ENCODE measurements at regions not wholly inside any gene's neighbourhood (a gene's known extent, or its start where the extent isn't known, plus 50 kb on each side); places are given as distances from the start of the nearest gene placed in this dataset.

GRCh38 chr13:32857689-32858088 lies 158.5 kb upstream of the KL start:
- no peak for DNase-seq
- intact Hi-C loops (cut with DNase I, micrococcal nuclease) = no loop called here
- ATAC-seq = no peak

- intact Hi-C loops (cut with DNase I, micrococcal nuclease) = no loop called here
- DNase-seq = no peak
- no peak for ATAC-seq
These were observed 156.4 kb upstream of the KL start for GRCh38 chr13:32859707-32860292.

DNA sequence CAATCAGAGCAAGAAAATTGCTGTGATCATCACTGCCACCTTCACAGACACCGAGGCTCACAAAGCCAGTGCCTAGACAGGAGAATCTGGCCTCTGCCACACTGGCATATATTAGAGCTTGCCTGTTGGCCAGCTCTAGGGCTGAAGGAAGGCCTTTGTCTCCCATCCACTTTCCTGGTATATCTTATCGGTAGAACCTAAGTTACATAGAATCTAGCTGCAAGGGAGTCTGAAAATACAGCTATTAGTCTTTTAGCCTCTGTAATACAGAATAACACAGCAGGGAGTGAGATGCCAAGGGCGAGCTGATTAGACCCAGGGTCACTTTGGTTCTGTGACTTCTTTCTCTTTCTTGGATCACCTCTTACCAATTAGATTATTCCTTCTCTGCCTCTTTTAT lies 154.9 kb upstream of the KL start:
- no peak for ATAC-seq
- intact Hi-C loops (cut with DNase I, micrococcal nuclease) = no loop called here
- no peak for DNase-seq

GRCh38 chr13:32863596-32863995 lies 152.6 kb upstream of the KL start:
- ATAC-seq (no peak), DNase-seq (no peak)
- intact Hi-C loops (cut with DNase I, micrococcal nuclease) = no loop called here

- intact Hi-C loops (cut with DNase I, micrococcal nuclease) = no loop called here
- DNase-seq (no peak), ATAC-seq (no peak)
These were observed 149.3 kb upstream of the KL start for GRCh38 chr13:32866921-32867320.

DNA sequence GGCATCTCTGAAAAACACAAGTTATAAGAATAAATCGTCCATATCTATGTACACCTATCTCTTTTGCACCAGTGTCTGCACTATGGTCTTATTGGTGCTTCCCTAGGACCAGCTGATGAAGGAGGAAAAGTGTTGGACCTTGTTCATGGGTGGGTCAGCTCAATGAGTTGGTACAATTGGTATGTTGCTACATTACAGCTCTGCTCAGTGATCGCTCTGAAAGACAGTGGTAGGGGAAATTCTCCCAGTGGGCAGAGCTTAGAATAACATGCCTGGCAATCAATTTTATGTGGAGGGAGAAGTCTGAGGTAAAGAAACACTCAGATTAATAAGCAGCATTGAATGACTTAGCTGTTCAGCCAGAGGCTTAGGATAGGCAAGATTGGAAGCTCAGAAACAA lies 138.7 kb upstream of the KL start:
- ATAC-seq = no peak
- intact Hi-C loops (cut with DNase I, micrococcal nuclease) = no loop called here
- no peak for DNase-seq

DNA sequence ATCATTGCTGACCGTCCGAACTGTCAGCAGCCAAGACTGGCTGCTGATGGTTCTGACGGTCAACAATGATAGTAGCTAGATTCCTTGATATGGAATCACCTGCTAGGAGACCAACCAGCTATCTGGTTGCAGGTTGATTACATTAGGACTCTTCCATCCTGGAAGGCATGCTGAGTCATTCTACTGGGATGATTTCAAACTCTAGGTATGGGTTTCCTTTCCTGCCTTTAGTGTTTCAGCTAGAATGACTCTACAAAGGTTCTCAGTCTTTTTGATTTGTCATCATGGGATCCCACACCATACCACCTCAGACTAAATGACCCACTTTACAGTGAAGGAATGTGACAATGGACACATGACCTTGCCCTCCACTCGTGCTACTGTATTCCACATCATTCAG lies 138.1 kb upstream of the KL start:
- intact Hi-C loops (cut with DNase I, micrococcal nuclease) = no loop called here
- DNase-seq = no peak
- no peak for ATAC-seq

- DNase-seq (no peak), ATAC-seq (no peak)
- intact Hi-C loops (cut with DNase I, micrococcal nuclease) = no loop called here
These were observed 135.6 kb upstream of the KL start for GRCh38 chr13:32880636-32881035.

DNA sequence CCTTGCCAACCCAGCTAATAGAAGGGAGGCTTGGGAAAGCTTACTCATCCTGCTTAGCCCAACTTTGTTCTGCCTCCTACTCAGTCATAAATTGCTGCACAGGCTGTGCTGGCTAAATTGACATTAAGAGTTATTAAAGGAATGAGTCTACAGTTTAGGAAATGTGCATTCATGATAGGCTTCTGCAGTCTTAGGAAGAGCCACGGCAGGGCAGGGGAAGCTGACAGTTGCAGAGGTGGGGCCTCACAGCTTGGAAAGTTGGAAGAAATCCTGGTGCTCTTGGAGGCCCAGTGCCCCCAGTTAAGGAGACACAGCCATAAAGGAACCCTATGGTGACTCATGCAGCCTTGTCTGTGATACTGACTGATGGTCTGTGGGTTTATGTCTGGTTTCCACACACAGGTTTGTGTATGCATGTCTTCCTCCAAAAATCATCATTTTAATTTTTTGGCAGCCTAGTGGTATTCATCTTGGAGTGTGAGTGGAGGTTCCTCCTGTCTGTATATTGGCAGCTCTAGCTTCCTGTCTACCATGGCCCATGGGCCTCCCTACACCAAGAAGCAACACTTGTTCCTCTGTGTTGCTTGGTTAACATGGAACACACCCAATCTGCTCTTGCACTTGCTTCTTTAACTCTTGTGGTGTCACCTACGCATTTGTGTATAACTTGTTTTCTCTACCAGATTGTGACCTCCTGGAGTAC lies 135.0 kb upstream of the KL start:
- no peak for ATAC-seq
- no peak for DNase-seq
- intact Hi-C loops (cut with DNase I, micrococcal nuclease) = no loop called here

GRCh38 chr13:32881777-32882145 lies 134.5 kb upstream of the KL start:
- no peak for DNase-seq
- peak; percentile 48 for ATAC-seq
- intact Hi-C loops (cut with DNase I, micrococcal nuclease) = no loop called here

DNA sequence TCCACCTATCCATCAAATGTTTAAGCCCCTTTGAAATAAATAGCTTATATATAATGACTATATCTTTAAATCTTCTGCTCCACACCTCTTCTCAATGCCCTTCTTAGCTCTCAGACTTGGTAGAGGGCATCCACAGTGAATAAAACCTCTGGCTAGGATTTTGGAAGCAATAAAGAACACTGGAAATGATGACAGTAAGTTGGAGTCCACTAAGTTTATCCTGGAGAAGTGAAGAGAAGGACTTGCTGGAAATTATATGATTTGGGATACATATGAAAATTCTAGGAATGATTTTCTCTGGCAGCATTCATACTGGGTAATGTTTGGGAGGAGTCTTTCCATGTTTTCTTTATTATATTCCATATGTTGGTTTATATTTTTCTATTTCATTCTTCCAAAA lies 133.5 kb upstream of the KL start:
- DNase-seq (no peak), ATAC-seq (no peak)
- intact Hi-C loops (cut with DNase I, micrococcal nuclease) = no loop called here

DNA sequence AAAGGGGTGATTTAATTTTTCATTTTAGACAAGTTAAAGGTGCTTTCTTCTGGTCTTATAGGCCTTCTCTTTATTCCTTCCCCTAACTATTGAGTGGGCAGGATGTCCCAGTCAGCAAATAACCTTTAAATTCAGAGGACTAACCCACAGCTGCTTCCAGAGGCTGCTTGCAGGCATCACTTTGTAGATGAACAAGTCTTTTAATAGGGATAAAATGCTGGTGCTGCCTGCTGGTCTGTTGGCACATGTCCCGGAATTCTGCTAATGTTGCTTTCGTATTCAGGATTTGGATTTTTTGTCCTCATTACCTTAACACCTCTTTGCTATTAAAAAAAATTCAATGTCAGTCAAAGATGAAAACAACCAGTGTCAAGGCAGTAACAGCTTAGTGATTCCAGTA lies 132.7 kb upstream of the KL start:
- DNase-seq = no peak
- no peak for ATAC-seq
- intact Hi-C loops (cut with DNase I, micrococcal nuclease) = no loop called here

DNA sequence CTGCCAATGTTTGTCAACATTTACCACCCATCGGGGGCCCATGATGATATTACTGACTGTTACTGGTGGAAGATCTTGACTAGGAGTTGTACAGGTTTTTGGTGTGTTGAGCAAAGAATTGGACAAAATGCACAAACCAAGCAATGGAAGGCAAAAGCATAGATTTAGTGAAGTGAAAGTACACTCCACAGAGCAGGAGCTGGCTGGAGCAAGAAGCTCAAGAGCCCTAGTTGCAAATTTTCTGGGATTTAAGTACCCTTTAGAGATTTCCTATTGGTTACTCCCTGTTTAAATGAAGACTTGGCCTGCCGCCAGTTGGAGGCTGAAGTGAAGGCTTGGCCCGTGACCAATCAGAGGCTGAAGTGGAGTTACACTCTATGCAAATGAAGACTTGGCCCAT lies 128.6 kb upstream of the KL start:
- ATAC-seq (no peak), DNase-seq (no peak)
- intact Hi-C loops (cut with DNase I, micrococcal nuclease) = no loop called here

GRCh38 chr13:32889986-32890565 lies 126.1 kb upstream of the KL start:
- DNase-seq (no peak), ATAC-seq (no peak)
- intact Hi-C loops (cut with DNase I, micrococcal nuclease) = no loop called here

- ATAC-seq = no peak
- intact Hi-C loops (cut with DNase I, micrococcal nuclease) = no loop called here
- no peak for DNase-seq
These were observed 123.0 kb upstream of the KL start for GRCh38 chr13:32893176-32893575.

DNA sequence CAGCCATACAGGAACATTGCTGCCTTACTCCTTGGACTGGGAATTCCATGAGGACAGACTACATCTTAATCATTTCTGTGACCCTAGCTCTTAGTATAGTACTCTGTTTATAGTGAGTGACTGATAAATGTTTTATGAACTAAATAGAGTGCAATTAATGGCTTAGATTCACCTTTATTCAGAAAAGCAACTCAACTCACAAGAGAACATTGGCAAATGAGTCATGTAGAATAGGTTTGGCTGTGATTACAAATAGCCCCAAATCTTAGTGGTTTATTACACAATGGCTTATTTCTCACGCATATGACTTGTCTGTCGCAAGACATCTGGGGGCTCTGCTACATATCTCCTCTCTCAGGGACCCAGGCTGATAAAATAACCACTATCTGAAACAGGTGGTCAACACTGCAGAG lies 121.6 kb upstream of the KL start:
- no peak for ATAC-seq
- intact Hi-C loops (cut with DNase I, micrococcal nuclease) = no loop called here

GRCh38 chr13:32895296-32895695 lies 120.9 kb upstream of the KL start:
- no peak for ATAC-seq
- DNase-seq = no peak
- intact Hi-C loops (cut with DNase I, micrococcal nuclease) = no loop called here

More for the DNA sequence above, 121.6 kb upstream of the KL start:
- no peak for DNase-seq

- no peak for ATAC-seq
- intact Hi-C loops (cut with DNase I, micrococcal nuclease) = no loop called here
- DNase-seq = no peak
These were observed 118.9 kb upstream of the KL start for GRCh38 chr13:32897296-32897695.

GRCh38 chr13:32902029-32902780 lies 114.0 kb upstream of the KL start:
- ATAC-seq (no peak), DNase-seq (no peak)
- intact Hi-C loops (cut with DNase I, micrococcal nuclease) = no loop called here

DNA sequence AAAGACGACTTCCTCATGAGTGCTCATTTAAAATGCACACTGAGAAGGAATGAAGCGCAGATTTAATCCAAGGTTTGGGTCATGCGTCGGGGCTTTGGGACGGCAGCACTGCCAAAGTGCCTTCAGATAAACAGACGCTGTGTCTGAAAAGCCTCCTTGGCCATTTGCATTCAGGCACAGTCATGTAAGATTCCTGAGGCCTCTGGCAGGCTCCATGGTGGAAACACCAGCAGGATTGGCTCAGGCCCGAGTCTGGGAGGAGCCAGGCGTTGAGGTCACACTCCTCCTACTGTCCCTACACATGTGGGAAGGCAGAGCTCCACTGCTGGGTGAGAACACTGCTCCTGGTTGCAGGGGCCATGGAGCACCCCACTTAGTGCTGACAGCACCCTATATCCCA lies 113.3 kb upstream of the KL start:
- peak; percentile 37 to 51 for DNase-seq
- no peak for ATAC-seq
- intact Hi-C loops (cut with DNase I, micrococcal nuclease) = no loop called here

Data from left colon (tissue), 2 donors.